WTC11 (cell line): ENCODE measurements at regions not wholly inside any gene's neighbourhood (a gene's known extent, or its start where the extent isn't known, plus 50 kb on each side); places are given as distances from the start of the nearest gene placed in this dataset.

Source experiments
- ELF4 ChIP-seq: sonication (generic); formaldehyde crosslinking; IDR thresholded peaks from 2 replicates; pipeline ENCODE4 v1.8.1; 2022; ENCODE audit warnings: low read depth, mild to moderate bottlenecking, moderate library complexity, missing genetic modification reagents
- TCF7 ChIP-seq: sonication (generic); formaldehyde crosslinking; IDR thresholded peaks from 2 replicates; pipeline ENCODE4 v1.8.0; 2022; ENCODE audit warnings: mild to moderate bottlenecking, low read depth, missing genetic modification reagents, moderate library complexity
- TF ChIP-seq, protein P1 (sequence below): sonication (generic); formaldehyde crosslinking; IDR thresholded peaks from 2 replicates; pipeline ENCODE4 v1.8.1; 2022; ENCODE audit warnings: missing genetic modification reagents, borderline replicate concordance
- TF ChIP-seq, protein P2 (sequence below): fragments of 200-600 bp; IDR thresholded peaks from 2 replicates; pipeline ENCODE4 v1.8.0; 2022; ENCODE audit warnings: antibody characterized with exemption
- TF ChIP-seq, protein P3 (sequence below): sonication (generic); formaldehyde crosslinking; conservative IDR thresholded peaks from 2 replicates; pipeline ENCODE4 v1.8.1; 2022; ENCODE audit warnings: mild to moderate bottlenecking, missing genetic modification reagents

DNA sequence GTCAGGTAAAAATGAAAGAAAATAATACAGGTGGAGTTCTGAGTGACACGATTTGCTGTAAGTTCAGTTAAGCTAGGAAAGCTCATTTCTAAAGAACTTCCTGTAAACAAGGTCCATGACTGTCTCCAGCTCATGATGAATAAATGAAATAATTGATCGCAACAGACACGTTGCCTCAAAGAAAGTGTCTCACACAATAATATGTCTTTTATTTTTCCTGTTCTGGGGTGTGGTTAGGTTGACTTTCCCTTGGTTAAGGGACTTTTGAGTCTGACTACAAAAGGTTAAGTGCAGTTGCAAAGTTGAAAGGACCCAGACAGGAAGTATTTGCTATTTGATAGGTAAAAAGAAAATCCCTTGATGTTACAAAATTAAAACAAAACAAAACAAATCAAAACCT is 304.2 kb upstream of the PRDM1 start:
- TF ChIP-seq, protein P1, sequence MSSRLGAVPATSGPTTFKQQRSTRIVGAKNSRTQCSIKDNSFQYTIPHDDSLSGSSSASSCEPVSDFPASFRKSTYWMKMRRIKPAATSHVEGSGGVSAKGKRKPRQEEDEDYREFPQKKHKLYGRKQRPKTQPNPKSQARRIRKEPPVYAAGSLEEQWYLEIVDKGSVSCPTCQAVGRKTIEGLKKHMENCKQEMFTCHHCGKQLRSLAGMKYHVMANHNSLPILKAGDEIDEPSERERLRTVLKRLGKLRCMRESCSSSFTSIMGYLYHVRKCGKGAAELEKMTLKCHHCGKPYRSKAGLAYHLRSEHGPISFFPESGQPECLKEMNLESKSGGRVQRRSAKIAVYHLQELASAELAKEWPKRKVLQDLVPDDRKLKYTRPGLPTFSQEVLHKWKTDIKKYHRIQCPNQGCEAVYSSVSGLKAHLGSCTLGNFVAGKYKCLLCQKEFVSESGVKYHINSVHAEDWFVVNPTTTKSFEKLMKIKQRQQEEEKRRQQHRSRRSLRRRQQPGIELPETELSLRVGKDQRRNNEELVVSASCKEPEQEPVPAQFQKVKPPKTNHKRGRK (CRISPR knock-in tag) = no peak
- TF ChIP-seq, protein P2, sequence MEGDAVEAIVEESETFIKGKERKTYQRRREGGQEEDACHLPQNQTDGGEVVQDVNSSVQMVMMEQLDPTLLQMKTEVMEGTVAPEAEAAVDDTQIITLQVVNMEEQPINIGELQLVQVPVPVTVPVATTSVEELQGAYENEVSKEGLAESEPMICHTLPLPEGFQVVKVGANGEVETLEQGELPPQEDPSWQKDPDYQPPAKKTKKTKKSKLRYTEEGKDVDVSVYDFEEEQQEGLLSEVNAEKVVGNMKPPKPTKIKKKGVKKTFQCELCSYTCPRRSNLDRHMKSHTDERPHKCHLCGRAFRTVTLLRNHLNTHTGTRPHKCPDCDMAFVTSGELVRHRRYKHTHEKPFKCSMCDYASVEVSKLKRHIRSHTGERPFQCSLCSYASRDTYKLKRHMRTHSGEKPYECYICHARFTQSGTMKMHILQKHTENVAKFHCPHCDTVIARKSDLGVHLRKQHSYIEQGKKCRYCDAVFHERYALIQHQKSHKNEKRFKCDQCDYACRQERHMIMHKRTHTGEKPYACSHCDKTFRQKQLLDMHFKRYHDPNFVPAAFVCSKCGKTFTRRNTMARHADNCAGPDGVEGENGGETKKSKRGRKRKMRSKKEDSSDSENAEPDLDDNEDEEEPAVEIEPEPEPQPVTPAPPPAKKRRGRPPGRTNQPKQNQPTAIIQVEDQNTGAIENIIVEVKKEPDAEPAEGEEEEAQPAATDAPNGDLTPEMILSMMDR = no peak
- TF ChIP-seq ELF4 (CRISPR knock-in tag) = no peak
- TF ChIP-seq, protein P3, sequence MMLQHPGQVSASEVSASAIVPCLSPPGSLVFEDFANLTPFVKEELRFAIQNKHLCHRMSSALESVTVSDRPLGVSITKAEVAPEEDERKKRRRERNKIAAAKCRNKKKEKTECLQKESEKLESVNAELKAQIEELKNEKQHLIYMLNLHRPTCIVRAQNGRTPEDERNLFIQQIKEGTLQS = no peak
- TF ChIP-seq TCF7 (CRISPR knock-in tag) = no peak
